ENCODE measurements at regions not wholly inside any gene's neighbourhood (a gene's known extent, or its start where the extent isn't known, plus 50 kb on each side); places are given as distances from the start of the nearest gene placed in this dataset.
A peak's percentile ranks its signal among the peaks of the same experiment; 100 is the strongest.
"Not testable (repeated sequence)": the region's sequence is repeated elsewhere in the genome, so short reads cannot be mapped to it uniquely, and the experiment has no call there.

GRCh38 chr20:30506100-30506499, 751.4 kb upstream of the DEFB115 start:
- FAIRE-seq: no peak

DNA sequence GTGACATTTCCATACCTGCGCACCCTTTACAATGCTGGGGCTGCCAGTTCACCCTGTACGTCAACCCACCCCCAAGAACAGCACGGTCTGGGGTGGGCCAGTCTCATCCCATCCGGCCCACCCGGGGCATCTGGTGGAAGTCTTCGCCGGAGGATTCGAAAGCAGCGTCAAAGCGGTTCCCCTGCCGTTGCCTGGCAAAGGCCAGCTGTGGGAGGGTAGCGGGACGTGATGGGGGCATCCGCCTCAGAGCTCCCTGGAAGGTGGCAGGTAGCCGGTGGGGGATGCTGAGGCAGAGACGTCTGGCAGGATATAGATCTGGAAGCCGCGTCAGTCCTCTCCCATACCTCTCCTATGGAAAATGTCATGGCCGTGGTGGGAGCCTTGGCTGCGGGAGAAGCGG, 749.1 kb upstream of the DEFB115 start:
- DNase-seq (ENCODE audit: low spot score); FAIRE-seq: not testable (repeated sequence)

More at GRCh38 chr20:30506100-30506499, 751.4 kb upstream of the DEFB115 start:
- DNase-seq (ENCODE audit: low spot score): no peak

GRCh38 chr20:30511322-30512030, 746.0 kb upstream of the DEFB115 start:
- FAIRE-seq (no peak), DNase-seq (ENCODE audit: low spot score) (no peak)

- FAIRE-seq (no peak), DNase-seq (ENCODE audit: low spot score) (no peak)
Observed at GRCh38 chr20:30513050-30513628, 744.3 kb upstream of the DEFB115 start.

DNA sequence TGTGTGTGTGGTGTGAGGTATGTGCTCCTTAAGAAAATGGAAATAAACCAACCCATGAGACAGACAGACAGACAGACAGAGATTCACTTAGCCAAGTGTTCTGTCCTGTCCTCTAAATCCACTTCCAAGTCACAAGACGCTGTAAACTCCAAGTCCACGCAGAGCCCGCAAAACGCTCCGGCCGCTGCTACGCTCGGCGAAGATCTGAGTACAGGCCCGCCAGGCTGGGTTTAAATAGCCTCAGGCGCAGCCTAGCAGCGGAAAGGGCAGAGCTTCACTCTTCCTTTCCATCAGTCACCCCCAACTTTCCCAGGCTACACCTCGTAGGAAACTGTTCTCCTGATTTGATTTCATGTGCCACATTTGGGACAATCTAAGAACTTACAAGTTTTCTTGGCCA, 741.5 kb upstream of the DEFB115 start:
- DNase-seq (ENCODE audit: low spot score); FAIRE-seq: not testable (repeated sequence)

DNA sequence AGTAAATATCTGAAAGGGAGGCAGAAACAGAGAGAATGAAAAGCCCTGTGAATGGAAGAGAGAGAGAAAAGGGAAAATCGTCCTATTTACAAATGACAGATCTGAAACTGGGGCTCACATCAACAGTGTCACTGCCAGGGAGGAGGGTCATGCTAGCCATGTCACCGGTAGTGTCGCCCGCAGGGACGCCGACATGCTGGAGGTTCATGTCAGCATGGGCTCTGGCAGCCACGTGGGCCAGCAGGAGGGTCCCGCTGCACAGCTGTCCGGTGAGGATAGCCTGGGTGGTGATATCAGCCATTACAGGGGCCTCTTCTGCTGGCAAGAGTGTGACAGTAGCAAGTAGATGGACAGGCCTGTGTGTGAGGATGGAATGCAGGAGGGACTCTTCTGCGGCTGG, 738.6 kb upstream of the DEFB115 start:
- not testable (repeated sequence) for DNase-seq (ENCODE audit: low spot score); FAIRE-seq

GRCh38 chr20:30521686-30522415, 735.6 kb upstream of the DEFB115 start:
- not testable (repeated sequence) for FAIRE-seq; DNase-seq (ENCODE audit: low spot score)

DNA sequence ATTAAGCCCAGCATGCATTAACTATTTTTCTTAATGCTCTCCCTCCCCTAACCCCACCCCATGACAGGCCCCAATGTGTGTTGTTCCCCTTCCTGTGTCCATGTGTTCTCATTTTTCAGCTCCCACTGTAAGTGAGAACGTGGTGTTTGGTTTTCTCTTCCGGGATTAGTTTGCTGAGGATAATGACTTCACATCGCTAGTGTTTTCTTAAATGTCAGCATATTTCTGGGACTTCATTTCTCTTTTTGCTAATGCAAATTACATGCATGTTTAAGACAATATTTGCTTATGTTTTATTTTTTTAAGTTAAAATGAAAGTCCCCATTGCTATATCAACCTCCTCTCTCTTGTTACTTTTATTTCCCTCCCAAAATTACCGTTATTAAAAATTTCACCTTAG, 733.3 kb upstream of the DEFB115 start:
- not testable (repeated sequence) for DNase-seq (ENCODE audit: low spot score); FAIRE-seq

DNA sequence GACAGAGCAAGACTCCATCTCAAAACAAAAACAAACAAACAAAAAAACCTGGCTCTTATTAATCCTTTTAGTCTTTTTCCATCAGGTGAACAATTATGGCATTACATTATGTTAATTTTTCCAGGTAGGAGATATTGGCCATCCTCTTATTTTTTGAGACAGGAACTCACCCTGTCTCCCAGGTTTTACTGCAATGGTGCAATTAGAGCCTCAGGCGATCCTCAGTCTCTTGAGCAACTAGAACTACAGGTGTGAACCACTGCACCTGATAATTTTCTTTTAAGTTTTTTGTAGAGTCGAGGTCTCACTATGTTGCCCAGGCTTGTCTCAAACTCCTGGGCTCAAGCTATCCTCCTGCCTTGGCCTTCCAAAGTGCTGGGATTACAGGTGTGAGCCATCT, 732.7 kb upstream of the DEFB115 start:
- FAIRE-seq; DNase-seq (ENCODE audit: low spot score): not testable (repeated sequence)

GRCh38 chr20:30533653-30534052, 723.8 kb upstream of the DEFB115 start:
- DNase-seq (ENCODE audit: low spot score); FAIRE-seq: not testable (repeated sequence)

DNA sequence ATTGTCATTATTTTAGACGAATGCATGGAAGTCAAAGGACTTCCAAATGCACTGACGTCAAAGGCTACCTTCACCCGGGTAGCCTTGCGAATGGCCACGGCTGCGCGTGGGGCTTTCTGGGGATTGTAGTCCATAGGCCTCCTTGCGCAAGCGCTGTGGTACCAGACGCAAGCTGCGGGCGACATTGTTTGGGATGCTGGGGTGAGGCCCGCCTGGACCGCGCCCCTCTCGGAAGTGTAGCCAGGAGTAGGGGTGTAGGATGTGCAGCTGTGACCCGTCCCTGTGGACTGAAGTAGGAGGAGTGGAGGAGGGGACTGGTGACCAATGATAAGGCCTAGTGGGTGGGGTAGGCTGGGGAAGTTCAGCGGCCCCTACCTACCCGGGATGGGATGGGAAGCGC, 720.0 kb upstream of the DEFB115 start:
- peak; percentile 37 for DNase-seq (ENCODE audit: low spot score)
- FAIRE-seq: not testable (repeated sequence)

- not testable (repeated sequence) for FAIRE-seq; DNase-seq (ENCODE audit: low spot score)
Observed at GRCh38 chr20:30540330-30541069, 717.0 kb upstream of the DEFB115 start.

GRCh38 chr20:30551236-30551635, 706.2 kb upstream of the DEFB115 start:
- not testable (repeated sequence) for DNase-seq (ENCODE audit: low spot score); FAIRE-seq

- DNase-seq (ENCODE audit: low spot score); FAIRE-seq: not testable (repeated sequence)
Observed at GRCh38 chr20:30556797-30557196, 700.7 kb upstream of the DEFB115 start.

DNA sequence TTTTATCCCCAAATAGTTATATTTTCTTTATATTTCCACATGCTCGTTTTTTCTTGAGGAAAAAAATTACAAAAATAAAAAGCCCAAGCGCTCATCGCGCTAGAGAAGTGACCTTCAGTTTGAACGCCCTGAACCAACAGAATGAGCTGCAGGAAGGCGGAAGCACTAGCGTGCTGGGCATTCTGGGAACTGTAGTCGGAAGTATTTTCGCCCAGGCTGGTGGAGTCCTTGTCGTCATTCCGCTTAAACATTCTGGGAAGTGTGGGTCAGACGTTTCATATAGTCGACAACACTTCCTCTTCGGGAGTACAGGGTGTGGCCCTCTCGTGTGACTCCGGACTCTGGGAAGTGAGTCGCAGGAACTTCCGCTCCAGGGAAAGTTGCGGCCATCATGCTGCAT, 692.4 kb upstream of the DEFB115 start:
- FAIRE-seq; DNase-seq (ENCODE audit: low spot score): not testable (repeated sequence)

DNA sequence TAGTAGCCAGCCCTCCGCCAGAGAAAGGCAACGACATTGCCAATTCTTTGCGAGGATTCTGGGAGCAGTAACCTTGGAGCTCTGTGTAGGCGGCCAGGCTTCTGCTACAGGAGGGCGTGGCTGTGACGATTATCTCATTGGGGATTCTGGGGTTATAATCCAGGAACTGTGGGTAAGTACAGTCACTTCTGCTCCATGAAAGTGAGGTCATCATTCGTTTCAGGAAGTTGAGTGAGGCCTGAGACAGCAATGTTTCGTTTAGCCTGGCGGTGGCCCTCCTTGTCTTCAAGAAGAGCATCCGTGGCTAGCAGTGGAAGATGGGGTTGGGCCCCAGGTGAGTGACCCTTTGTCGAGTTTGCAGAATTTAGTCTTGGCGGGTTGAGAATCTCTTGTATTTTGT, 687.6 kb upstream of the DEFB115 start:
- not testable (repeated sequence) for FAIRE-seq; DNase-seq (ENCODE audit: low spot score)

DNA sequence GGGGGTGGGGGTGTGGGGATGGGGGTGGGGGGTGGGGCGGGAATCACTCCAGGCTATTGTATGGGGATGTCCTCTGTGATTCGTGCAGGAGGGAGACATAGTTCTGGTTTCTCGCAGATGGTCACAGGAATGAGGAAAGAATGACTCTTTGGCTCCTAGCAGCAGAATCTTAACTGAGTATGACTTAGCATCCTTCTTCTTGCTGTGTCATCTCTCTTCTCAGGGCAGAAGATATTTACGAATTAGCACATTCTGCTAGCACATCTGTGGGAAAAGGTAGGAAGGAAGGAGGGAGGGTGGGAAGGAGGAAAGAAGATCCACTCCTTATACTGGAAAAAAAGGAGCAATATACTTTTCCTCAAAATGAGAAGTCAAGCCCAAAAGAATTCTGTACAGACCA, 686.8 kb upstream of the DEFB115 start:
- DNase-seq (ENCODE audit: low spot score); FAIRE-seq: not testable (repeated sequence)

DNA sequence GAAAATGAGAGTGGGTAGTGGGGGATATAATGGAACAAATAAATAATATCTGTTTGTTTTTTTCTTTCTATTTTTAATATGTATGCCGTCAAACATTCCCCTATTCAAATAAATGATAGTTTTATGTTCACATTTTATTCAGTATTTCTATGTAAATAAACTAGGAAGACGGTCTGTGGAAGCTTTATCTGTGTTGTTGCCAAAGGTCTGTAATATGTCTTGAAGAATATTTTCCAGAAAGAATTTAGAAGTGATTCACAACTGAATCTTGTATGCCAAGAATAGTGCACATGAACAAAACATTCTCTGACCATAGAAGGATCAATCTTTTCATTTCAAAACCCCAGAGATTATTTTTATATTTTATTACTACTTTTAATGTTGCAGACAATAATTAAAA, 683.1 kb upstream of the DEFB115 start:
- not testable (repeated sequence) for FAIRE-seq; DNase-seq (ENCODE audit: low spot score)

- not testable (repeated sequence) for FAIRE-seq; DNase-seq (ENCODE audit: low spot score)
Observed at GRCh38 chr20:30579069-30579468, 678.4 kb upstream of the DEFB115 start.

DNA sequence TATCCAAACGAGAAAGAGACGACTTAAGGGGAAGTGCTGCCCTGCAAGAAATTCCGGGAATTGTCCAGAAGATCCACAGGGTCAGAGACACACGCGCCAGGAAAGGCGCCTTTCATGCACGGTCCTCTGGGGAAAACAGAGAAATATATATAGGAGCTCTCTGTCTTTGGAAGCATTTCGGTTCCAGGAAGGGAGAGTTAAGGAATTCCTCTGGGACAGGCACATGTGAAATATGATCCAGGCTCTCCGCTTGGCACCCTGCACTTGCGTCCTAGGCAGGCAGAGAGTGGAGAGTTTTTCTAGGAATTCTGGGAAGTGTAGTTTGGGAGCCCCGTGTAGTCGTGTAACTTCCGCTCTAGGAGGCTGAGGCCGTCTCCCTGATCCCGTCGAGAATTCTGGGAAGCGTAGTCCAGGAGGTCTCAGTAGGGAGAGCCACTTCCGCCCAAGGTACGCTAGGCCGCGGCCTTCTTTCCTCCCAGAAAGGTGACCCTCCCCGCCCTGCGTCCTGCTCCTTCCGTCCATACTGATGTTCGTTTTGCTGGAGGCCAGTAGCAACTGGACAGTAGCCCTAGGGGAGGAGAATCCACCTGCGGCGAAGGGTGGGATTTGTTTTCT, 677.5 kb upstream of the DEFB115 start:
- not testable (repeated sequence) for FAIRE-seq
- peak; percentile 39 for DNase-seq (ENCODE audit: low spot score)

DNA sequence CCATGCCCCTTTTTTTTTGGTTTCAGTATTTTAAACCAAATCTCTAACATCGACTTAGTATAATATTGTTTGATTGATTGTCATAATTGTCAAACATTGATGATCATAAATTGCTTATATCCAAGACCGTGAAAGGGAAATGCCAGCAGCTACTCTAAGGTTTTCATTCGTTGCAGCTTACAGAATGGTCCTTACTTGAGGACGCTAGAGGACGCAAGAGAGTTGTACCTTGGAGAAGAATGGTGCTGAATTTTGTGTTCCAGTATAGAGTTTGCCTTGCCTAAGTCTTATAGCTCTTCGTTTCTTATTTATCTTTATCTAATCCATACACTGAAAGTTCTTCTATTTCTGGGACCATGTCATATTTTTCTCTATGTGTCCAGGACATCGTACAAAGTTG, 675.6 kb upstream of the DEFB115 start:
- DNase-seq (ENCODE audit: low spot score); FAIRE-seq: not testable (repeated sequence)
